ENCODE measurements at regions not wholly inside any gene's neighbourhood (a gene's known extent, or its start where the extent isn't known, plus 50 kb on each side); places are given as distances from the start of the nearest gene placed in this dataset.

- no peak for DNase-seq (ENCODE audit: low read depth)
Observed at GRCh38 chr21:18191139-18191538, 53.5 kb upstream of the CHODL start.

GRCh38 chr21:18178509-18178908 lies 66.1 kb upstream of the CHODL start:
- DNase-seq (ENCODE audit: low read depth) = no peak

GRCh38 chr21:18174370-18174769 lies 70.3 kb upstream of the CHODL start:
- no peak for DNase-seq (ENCODE audit: low read depth)

DNA sequence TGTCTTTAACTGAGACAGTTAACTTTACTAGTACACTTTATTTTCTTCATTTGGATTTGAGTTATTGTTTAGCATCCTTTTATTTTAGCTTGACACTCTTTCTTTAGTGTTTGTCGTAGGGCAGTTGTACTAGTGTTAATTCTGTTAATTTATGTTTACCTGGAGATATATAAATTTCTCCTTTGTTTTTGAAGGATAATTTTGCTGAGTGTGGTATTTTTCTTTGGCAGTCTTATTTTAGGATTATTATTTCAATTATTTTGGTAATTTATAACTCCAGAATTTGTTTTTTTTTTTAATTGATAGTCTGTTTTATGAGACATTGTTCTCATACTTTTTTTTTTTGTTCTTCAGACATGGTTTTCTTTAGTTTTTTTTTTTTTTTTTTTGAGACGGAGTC lies 73.8 kb upstream of the CHODL start:
- DNase-seq (ENCODE audit: low read depth) = no peak

DNA sequence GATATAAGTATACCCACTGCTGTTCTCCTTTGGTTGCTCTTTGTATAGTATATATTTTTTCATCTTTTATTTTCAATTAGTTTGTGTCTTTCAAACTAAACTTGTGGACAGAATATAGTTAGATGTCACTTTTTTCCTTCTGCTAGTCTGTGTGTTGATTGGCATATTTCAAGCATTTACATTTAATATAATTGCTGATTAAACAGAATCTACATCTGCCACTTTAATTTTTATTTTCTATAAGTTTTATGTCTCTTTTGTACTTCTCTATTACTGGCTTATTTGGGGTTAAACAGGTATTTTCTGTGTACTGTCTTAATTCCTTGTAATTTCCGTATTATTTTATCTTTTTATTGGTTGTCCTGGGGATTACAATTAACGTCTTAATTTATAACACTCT lies 74.4 kb upstream of the CHODL start:
- no peak for DNase-seq (ENCODE audit: low read depth)

- DNase-seq (ENCODE audit: low read depth) = no peak
Observed at GRCh38 chr21:18168108-18168507, 76.5 kb upstream of the CHODL start.

DNA sequence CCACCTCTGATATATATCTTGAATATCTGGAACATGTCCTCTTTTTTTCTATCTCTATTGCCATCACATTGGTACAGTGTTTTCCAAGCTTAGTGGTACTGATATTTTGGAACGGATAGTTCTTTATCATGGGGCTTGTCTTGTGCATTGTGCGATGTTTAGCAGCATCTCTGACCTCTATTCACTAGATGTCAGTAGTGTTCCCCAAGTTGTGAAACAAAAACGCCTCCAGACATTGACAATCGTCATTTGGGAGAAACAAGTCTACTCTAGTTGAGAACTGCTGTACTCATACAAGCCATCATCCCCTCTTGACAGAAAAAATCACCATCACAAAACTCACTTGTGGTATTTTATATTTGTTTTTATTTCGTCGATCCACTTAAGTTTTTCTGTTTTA lies 79.7 kb upstream of the CHODL start:
- DNase-seq (ENCODE audit: low read depth) = no peak

- no peak for DNase-seq (ENCODE audit: low read depth)
Observed at GRCh38 chr21:18164483-18164882, 80.2 kb upstream of the CHODL start.

DNA sequence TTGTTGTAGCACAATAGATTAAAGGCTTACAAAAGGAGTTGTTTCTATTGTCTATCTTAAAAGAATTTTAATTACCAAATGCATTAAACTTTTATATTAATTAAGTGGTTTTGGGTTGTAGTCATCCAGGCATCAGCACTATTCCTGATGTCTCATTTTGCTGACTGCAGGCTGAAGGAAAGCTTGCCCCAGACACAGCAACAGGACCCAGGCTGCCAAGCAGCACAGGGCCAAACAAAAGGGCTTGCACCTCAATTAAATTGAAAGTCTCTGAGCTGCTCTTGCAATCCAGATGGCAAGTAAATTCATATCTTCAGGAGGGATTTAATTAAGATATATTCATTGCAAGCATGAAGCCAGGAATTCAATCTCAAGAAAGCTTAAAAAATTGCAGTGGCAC lies 80.7 kb upstream of the CHODL start:
- no peak for DNase-seq (ENCODE audit: low read depth)

- no peak for DNase-seq (ENCODE audit: low read depth)
Observed at GRCh38 chr21:18161841-18162240, 82.8 kb upstream of the CHODL start.

DNA sequence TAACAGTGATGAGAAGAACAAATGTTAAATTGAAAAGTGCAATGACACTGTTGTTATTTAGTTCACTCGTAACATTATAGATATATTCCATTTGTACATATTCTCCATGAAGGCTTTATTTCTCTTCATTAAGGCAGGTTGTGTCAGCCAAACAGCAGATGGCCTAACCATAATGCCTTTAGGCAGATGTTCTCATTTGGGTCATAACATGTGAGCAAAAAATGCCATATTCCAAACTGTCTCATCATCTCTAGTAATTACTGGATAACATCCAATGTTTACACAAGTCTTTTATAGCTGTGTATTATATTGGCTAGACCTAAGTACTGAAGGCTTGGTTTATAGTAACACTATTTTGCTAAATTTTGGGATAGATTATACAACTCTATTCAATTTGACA lies 87.2 kb upstream of the CHODL start:
- no peak for DNase-seq (ENCODE audit: low read depth)

- DNase-seq (ENCODE audit: low read depth) = no peak
Observed at GRCh38 chr21:18155508-18156193, 89.0 kb upstream of the CHODL start.

- DNase-seq (ENCODE audit: low read depth) = no peak
Observed at GRCh38 chr21:18153063-18153462, 91.6 kb upstream of the CHODL start.

DNA sequence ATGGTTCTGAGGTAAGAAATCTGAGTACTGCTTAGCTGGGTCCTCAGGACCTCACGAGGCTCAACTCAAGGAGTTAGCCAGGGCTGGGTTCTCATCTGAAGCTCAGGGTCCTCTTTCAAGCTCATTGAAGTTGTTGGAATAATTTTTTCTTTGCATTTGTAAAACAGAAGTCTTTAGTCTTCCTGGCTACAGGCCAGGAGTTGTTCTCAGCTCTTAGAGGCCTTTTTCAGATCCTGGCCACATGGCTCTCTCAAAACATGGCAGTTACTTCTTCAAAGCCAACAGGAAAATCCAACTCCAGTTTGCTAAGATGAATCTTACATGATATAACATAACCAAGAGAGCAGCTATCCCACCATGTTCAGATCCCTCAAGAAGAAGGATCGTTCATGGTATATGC lies 92.3 kb upstream of the CHODL start:
- no peak for DNase-seq (ENCODE audit: low read depth)

GRCh38 chr21:18151046-18151445 lies 93.6 kb upstream of the CHODL start:
- DNase-seq (ENCODE audit: low read depth) = no peak

- no peak for DNase-seq (ENCODE audit: low read depth)
Observed at GRCh38 chr21:18148401-18148800, 96.2 kb upstream of the CHODL start.

GRCh38 chr21:18147678-18148077 lies 97.0 kb upstream of the CHODL start:
- no peak for DNase-seq (ENCODE audit: low read depth)

DNA sequence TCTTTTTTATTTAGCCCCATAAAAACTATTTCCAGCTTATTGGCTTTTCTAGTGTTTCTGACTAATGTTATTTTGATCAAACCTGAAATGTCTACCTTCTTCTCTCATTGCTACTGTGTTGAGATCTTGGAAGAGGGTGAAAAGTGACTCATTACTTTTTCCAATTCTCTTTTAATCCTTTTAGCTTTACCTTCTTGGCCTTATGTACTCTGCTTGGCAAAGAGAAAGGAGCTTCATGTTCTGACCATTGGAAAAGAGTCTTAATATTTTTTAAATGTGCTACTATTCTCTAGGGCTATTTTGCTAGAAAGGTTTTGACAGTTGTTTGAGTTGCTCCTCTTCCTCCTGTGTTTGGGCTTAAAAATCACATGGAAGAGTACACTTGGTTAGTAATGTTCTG lies 97.8 kb upstream of the CHODL start:
- DNase-seq (ENCODE audit: low read depth) = no peak

- DNase-seq (ENCODE audit: low read depth) = no peak
Observed at GRCh38 chr21:18144339-18144738, 100.3 kb upstream of the CHODL start.

GRCh38 chr21:18142655-18143054 lies 102.0 kb upstream of the CHODL start:
- no peak for DNase-seq (ENCODE audit: low read depth)

- no peak for DNase-seq (ENCODE audit: low read depth)
Observed at GRCh38 chr21:18138507-18138906, 106.1 kb upstream of the CHODL start.

DNA sequence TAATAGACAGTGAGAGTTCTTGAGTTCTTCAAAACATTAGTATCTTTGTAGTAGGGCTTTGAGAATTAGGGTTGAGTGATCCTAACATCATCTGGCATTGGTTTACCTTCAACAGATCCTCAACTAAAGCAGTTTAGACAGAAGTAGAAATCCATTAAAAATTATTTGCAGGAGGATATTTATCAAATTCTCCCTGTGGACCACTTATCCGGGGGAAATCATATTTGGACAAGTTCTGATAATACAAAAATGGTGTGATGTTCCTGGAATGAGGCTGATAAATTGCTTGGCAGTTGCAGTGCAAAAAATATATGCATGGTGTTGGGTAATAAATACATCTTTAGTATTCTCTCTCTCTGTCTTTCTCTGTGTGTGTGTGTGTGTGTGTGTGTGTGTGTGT lies 115.1 kb upstream of the CHODL start:
- DNase-seq (ENCODE audit: low read depth) = no peak

- DNase-seq (ENCODE audit: low read depth) = no peak
Observed at GRCh38 chr21:18118566-18118965, 126.1 kb upstream of the CHODL start.

DNA sequence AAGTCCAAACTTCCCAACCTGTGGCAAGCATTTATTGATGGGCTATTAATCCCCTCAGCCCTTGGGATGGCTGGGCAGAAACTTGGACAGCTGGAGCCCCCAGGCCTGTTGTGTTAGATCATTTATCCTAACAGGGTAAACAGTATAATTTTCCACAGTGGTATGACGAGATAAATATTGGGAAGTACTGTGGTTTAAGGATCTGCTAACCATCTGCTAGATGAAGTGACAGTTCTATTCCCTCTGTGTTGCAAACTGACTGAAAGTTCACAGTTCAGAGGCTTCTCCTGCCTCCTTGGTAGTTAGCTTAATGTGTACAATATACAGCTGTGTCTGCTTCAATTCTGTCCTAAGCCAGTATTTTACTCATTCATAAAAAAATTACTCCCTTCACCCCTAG lies 127.5 kb upstream of the CHODL start:
- DNase-seq (ENCODE audit: low read depth) = no peak

DNA sequence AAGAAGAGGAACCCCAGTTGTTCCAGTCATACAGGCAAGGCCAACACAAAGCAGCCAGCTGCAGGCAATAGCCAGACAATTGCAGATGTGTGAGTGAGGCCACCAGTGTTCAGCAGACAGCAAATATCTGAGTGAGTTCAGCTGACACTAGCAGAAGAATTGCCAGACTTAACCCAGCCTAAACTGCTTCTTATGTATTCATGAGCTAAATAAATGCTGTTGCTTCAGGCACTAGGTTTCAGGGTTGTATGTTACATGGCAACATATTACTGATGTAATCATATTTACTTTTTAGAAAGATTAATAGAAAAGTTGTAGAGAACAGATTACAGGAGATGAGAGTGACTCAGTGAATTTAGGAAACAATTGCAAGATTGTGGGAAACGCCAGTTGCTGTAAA lies 129.8 kb upstream of the CHODL start:
- DNase-seq (ENCODE audit: low read depth) = no peak
